AG04450 (cell line): ENCODE measurements at regions not wholly inside any gene's neighbourhood (a gene's known extent, or its start where the extent isn't known, plus 50 kb on each side); places are given as distances from the start of the nearest gene placed in this dataset.

Experiments
- CTCF ChIA-PET: fragments of 300-600, 350-600 bp; formaldehyde crosslinking; extraction: SDS; loops from one replicate; lab custom pipeline; 2022; ENCODE audit warnings: antibody characterized with exemption, inconsistent platforms; lab: Charles Lee
- POLR2A ChIA-PET: fragments of 350-600 bp; formaldehyde crosslinking; extraction: SDS; loops from one replicate; lab custom pipeline; 2021; ENCODE audit warnings: antibody characterized with exemption, inconsistent platforms; lab: Yijun Ruan, JAX
- DNase-seq: peaks from one replicate; pipeline ENCODE4 v3.0.0-alpha.2; 2011; ENCODE audit warnings: low read depth, low spot score
- H3K27ac ChIP-seq: one replicate; pipeline ENCODE4 v1.5.1; 2012; ENCODE audit warnings: low read depth, low read length, control low read depth
- H3K27me3 ChIP-seq: one replicate; pipeline ENCODE4 v1.6.0; 2012; ENCODE audit warnings: low read length; ENCODE audit not compliant: control insufficient read depth, insufficient read depth
- H3K4me3 ChIP-seq: 2 replicates; pipeline ENCODE4 v1.5.1; 2011; ENCODE audit warnings: mild to moderate bottlenecking, low read depth, low read length, control low read depth
- H3K9me3 ChIP-seq: 2 replicates; pipeline ENCODE4 v1.5.1; 2012; ENCODE audit warnings: low read length; ENCODE audit not compliant: control insufficient read depth, insufficient read depth
- CTCF ChIP-seq: IDR thresholded peaks from 2 replicates; pipeline ENCODE4 v1.5.1; 2011; ENCODE audit warnings: low read depth, low read length, control low read depth, inconsistent platforms

GRCh38 chrX:122047261-122047660 lies 999.9 kb downstream of the GLUD2 start:
- ChIA-PET CTCF (no interaction called here), POLR2A (no interaction called here)
- H3K27ac ChIP-seq, result no peak overlapping the region
- DNase-seq, result no peak
- H3K9me3 ChIP-seq, result 0 out of 2 replicates have a peak, but pooled peaks cover under 1% of the 10 kb centered on the region
- no peak overlapping the region for H3K4me3 ChIP-seq
- no peaks in the 10 kb centered on the region for H3K27me3 ChIP-seq
- TF ChIP-seq CTCF, result no peak

- Histone ChIP-seq H3K27ac (no peak overlapping the region), H3K4me3 (no peak overlapping the region), H3K9me3 (no peaks in the 10 kb centered on the region), H3K27me3 (no peaks in the 10 kb centered on the region)
- DNase-seq, result no peak
- no peak for TF ChIP-seq CTCF
- POLR2A ChIA-PET, result no interaction called here
- CTCF ChIA-PET, result no interaction called here
Measured at GRCh38 chrX:122055460-122055859, 1008.0 kb downstream of the GLUD2 start.

- Histone ChIP-seq H3K9me3 (peaks cover 6% of the 10 kb centered on the region), H3K27ac (no peak overlapping the region), H3K27me3 (no peaks in the 10 kb centered on the region), H3K4me3 (no peak overlapping the region)
- no peak for DNase-seq
- ChIA-PET POLR2A (no interaction called here), CTCF (no interaction called here)
- TF ChIP-seq CTCF, result no peak
Measured at GRCh38 chrX:122055979-122056715, 1008.7 kb downstream of the GLUD2 start.

GRCh38 chrX:122076241-122076640 lies 1028.8 kb downstream of the GLUD2 start:
- POLR2A ChIA-PET, result no interaction called here
- H3K27ac ChIP-seq, result no peak overlapping the region
- no peak overlapping the region for H3K4me3 ChIP-seq
- no peaks in the 10 kb centered on the region for H3K27me3 ChIP-seq
- no peak for DNase-seq
- CTCF ChIA-PET, result no interaction called here
- H3K9me3 ChIP-seq, result no peaks in the 10 kb centered on the region; the same call in 1 of the 2 replicates
- TF ChIP-seq CTCF, result no peak

- no peaks in the 10 kb centered on the region; the same call in 1 of the 2 replicates for H3K9me3 ChIP-seq
- no peak for TF ChIP-seq CTCF
- no peak for DNase-seq
- no peak overlapping the region for H3K4me3 ChIP-seq
- no peak overlapping the region for H3K27ac ChIP-seq
- ChIA-PET CTCF (no interaction called here), POLR2A (no interaction called here)
- H3K27me3 ChIP-seq, result no peaks in the 10 kb centered on the region
Measured at GRCh38 chrX:122078079-122078478, 1030.7 kb downstream of the GLUD2 start.
